NOMO-1 treated with DMSO at 0.1 percent for 48 hours (cell line): ENCODE measurements at regions not wholly inside any gene's neighbourhood (a gene's known extent, or its start where the extent isn't known, plus 50 kb on each side); places are given as distances from the start of the nearest gene placed in this dataset.
"Not testable (repeated sequence)": the region's sequence is repeated elsewhere in the genome, so short reads cannot be mapped to it uniquely, and the experiment has no call there.

Source experiments
- DNase-seq: peaks from one replicate; lab custom pipeline; 2025; ENCODE audit not compliant: unreplicated experiment; lab: John Stamatoyannopoulos, UW

DNA sequence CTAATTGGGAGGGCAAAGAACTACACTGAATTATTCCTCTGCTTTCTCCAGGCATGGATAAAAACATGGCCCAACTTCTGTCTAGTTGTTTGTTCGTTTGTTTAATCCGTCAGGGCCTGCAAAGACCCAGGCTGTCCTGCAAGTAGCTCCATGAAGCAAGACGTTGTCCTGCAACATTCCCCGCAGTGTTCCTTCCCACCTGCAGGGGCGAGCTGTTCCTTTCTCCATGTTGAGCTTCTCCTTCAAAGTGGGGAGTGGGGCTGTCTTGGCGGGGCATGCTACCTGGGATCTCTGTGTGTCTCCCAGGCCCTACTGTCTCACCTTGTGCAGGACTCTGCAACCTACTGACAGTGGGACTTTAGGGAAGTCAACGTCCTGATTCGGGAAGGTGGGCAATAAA, 264.0 kb upstream of the SMIM21 start:
- DNase-seq, result no peak

DNA sequence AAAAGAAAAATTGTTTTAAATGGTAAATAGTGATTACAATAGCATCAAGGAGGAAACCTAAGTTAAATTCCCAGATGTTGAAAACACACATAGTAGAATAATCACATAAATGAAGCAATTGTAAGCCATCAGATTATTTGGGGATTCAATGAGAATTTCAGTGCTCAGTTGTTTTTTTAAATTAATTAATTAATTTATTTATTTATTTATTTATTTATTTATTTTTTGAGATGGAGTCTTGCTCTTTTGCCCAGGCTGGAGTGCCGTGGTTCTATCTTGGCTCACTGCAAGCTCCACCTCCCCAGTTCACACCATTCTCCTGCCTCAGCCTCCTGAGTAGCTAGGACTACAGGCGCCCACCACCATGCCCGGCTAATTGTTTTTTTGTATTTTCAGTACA, 262.8 kb upstream of the SMIM21 start:
- not testable (repeated sequence) for DNase-seq

DNA sequence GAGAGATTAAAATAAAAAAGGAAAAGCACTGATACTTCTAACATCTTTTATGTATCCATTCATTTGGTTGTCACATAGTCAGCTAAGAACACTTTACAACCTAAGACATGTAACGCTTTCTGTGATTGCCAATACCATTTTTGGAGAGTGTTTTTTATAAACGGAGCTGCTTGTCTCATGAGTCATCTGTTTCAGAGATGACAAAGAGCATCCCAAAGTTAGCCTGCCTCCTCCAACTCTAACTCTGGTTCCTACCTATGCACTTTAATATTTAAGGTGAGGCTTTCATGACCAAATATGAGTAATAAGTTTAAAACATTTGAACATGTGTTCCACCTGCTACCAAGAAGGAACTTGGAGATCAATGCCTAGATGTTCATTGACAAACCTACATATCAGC, 260.1 kb upstream of the SMIM21 start:
- no peak for DNase-seq

DNA sequence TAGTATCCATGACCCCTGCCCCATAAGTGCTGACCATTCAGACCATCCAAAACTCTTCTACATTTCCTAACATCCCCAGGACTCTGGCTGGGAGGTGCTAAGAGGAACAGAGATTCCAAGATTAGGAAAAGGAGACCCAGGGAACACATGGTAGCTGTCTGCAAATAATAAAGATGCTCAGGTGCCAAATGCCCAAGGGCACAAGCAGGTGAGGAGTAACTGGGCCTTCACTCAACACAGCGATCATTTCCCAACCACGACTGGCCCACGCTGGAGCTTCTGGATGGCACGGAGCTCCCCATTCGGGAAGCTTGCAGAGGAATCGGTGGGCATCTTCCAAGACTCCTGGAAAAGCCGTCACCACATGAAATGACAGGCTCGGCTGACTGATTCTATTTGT, 255.9 kb upstream of the SMIM21 start:
- no peak for DNase-seq

DNA sequence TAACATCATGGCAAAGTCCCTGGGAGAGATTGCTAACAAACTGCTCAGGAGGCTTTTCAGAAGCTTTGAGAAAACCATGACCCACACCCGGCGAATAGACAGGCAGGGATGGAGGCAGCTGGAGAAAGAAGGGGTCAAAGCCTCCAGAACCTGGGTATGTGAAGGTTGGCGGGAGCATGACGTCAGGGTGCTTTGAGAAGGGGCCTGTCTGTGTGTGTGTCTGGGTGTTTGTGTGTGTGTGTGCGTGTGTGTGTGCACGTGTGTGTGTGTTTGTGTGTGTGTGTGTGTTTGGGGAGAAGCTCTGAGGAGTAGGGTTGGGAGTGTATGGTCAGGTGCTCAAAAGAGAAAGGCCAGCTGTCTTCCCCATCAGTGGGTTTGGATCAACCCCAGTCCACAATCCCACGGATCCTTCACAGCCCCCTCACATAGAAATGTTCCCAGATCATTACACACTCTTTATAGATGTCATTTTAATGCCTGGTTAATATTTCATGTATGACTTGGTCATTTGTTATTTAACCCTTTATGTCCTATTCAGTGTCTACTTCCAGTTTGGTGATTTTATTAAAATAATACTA, 254.1 kb upstream of the SMIM21 start:
- DNase-seq, result no peak

DNA sequence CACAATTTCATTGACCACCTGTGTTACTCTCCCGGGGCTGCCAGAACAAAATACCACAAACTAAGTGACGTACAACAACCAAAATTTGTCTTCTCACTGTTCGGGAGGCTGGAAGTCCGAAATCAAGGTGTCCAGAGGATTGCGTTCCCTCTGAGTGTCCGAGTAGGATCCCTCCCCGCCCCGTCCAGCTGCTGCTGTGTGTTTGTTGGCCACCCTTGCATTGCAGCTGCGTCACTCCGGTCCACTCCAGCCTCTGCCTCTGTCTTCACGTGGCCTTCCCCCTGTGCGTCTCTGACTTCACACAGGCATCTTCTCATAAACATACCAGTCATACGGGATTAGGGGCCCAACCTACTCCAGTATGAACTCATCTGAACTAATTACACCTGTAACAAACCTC, 251.8 kb upstream of the SMIM21 start:
- DNase-seq, result no peak

DNA sequence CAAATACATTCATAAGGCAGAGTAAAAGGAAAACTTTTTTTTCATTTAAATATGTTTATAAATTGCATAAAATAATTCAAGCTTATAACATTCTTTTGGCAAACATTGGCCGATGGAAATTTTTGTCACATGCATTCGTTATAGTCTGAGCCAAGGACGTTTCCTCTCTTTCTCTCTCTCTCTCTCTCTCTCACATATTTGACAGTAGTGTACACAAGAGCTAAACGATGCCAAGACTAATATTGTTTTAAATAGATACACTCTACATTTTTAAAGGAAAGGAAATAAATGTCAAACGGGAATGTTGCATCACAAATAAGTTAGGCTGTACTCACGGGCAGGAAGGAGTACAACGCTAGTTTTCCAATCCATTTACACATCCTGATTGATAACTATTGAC, 251.1 kb upstream of the SMIM21 start:
- DNase-seq, result no peak

DNA sequence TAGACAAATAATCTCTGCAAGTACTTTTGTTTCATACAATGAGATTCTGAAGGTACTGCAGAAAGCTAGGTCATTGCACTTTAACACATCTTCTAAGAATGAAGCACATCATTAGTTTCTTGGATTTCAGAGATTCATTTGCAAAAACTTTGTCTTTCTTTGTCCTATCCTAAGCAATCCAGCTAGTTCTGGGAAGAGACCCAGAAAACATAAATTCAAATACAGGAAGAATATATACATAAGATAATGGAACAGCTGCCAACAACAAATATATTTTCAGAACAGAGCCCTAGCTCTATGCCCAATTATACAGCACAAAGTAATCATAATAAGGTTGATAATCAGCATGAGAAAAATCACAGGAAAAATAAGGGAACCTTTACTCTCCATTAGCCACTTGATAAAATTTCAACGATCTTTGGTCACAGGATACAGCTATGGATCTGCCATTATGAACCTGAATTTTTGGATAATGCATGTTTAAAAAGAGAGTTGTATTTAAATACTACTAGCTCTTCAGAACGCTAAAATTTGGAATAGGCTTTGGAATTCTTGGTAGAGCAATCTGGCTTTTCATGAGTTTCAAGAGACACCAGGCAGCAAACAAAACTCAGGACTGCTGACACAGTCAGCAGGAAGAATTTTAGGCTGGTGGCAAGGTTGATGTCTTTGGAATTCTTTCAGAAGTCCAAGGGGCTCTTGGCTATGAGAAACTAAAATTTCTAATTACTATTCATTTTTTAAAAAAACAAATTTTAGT, 250.4 kb upstream of the SMIM21 start:
- no peak for DNase-seq

DNA sequence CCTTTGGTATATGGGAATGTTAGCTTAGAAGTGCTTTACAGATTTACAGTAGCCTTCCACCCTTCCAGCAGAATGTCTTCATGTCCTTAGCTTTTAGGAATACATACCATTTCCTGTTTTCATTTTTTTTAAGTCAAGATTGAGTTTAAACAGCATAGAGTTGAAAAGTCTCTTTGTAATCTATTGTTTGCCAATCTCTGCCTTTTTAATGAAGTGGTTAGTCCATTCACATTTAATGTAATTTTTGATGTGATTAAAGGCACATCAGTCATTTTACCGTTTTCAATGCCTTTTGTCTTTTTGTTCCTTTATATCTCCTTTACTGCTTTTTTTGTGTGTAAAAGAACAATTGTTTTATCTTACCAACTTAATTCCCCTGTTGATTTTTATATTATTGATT, 233.4 kb upstream of the SMIM21 start:
- no peak for DNase-seq

DNA sequence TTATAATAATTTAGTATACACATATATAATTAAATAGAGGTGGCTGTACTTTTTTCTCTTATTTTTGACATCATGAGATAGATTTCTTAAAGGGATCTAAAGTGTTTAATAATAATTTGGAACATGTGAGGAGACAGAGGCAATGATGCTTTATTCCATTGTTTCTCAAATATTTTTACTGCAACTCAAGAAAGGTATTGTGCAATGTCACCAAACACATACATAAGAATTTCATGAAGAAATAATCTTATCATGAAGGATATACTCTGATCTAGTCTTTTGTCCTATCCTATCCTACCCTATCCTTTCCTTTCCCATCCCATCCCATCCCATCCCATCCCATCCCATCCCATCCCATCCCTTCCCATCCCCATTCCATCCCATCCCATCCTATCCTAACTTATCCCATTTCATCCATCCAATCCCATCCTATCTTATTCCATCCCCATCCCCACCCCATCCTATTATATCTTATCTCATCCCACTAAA, 232.1 kb upstream of the SMIM21 start:
- DNase-seq, result no peak

DNA sequence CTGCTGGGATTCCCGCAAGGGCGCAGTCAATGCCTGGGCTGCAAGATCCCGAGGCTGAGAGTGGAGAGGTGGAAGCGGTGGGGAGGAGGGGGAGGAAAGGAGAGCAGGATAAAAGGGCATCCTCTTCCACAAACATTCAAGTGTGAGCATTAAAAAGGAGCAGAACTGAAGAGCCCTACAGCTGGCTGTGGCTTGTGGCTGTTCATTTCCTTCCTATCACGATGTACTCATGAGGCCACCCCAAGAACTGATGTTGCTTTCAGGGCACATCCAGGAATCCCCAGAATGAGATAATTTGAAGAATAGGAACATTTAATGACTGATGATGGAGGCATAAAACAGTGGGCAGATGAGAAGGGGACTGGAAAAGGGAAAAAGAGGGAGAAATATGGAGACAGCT, 230.8 kb upstream of the SMIM21 start:
- DNase-seq, result no peak

DNA sequence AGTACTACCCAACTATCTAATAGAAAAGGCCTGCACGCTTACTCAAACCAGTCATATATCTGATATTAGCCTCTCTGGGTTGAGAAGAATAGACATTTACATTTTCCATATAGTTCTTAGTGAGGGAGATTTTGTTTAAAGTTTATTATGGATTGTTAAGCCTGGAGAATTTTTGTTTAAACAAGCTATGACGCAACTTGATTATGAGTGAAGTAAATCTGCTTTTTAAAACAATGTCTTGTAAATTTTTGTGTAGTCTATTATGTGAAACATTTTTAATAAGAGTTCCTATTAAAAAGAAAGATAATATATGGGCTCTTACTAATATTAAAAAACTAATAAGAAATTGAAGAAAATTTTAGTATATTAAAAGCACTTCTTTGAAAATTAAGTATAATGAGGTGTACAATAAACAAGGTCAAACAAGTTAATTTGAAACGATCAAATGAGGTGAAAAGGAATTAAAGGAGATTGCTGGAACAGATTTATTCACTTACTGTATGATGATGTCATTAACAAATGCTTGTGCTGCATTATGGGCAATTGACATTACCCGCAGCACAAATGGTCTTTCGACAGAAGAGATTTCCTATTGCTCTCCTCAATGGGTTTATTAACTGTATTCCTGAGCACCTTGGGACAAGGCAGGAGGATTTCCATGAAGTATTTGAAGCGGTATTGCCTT, 229.2 kb upstream of the SMIM21 start:
- DNase-seq, result no peak

DNA sequence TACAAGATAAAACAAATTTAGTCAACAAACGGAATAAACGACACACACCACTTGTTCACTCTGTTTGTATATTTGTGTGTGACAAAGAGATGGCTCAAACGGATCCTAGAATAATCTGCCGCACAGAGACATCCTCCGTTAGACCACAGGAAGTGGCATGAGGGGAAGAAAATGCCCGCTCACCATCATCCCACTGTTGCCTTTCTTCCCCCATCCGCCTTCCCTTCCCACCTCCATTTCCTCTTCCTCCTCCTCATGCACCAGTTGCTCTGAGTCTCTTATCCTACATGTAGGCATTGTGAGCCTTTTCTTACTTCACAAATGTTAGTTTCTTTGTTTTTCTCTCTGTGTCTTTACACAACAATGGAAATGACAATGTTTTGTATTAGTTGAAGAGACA, 228.5 kb upstream of the SMIM21 start:
- no peak for DNase-seq

DNA sequence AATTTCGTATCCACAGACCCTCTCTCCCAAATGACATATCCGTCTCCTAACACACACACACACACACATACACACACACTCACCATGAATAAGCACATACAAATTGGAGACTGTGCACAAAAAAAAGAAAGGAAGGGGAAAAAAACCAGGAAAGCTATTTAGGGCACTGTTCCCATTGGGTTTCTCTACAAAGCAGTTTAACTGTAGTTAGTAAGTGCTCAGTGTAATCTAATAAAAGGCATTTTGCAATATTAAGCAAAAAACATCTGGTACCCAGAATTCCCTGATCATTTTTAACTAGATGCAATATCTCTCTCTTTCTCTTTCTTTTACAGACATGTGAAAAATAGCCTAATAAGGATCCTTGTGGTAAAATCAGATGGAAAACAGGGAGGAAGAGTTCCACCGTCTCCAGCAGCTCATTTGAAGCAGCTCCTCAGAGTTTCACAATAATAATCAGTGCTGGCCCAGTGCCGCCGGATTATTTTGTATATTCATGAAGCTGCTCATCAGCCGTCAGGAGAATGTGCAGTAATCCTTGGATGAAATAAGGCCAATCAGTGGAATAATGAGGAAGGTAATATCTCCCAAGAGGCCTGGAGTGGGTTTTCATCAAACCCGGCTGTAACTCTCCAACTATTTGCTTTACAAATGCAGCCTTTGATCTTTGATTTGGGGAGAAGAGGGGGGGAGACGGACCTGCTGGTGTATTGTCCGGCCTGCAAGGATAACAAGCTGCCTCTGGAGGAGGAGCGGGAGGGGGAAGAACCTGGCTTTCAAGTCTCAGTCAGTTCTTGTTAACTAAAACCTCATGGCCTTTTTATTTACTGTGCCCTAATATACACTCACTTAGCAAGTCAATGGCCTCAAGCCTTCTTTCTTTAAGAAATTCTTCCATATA, 227.6 kb upstream of the SMIM21 start:
- no peak for DNase-seq

DNA sequence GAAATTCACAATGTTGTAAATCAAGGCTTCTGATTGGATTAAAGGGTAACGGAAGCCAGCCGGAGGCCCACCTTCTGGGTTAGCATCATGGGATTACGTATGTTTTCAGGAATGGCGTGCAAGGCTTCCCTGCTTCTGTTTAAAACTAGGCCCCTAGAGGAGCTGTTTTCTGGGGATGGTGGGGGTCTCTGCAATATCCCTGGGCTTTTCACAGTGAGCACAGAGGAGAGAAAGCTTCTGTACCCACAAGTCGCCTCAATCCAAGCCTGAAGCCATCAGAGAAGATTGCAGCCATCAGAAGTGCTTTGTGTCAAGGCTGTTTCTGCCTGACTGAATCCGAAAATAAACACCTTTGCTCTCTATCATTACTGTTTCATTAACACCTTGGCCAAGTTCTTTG, 226.9 kb upstream of the SMIM21 start:
- no peak for DNase-seq

DNA sequence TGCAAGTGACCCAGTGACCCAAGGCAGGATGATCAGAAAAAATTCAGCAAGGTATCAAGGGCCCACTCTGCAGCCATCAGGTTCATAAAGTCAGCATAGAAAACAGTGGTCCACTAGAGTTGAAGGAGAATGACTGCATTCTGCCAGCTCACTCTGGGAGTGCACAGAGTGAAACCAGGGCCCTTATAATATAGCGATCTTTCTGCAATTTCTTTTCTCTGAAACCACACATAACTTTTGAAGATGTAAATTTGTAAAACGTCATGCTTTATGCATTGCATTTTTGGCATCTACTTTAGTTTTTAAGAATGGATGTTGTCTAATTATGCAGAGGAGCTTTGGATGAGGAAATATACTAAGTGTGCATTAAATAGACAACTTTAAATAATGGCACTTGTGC, 225.0 kb upstream of the SMIM21 start:
- DNase-seq, result no peak

DNA sequence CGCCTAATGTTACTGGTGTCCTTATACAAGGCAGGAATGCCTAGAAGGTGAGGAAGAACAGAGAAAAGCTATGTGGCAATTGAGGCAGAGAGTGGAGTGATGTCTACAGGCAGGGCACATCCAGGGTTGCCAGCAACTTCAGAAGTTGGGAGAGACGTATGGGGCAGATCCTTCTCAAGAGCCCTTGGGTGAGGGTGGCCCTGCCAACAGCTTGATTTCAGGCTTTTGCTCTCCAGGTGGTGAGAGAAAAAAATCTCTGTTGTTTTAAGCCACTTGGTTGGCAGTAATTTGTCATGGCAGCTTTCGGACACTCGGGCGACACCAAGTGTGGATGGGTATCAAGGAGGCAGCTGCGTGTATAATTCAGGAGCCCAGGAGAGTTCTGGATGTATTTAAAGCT, 217.4 kb upstream of the SMIM21 start:
- no peak for DNase-seq

DNA sequence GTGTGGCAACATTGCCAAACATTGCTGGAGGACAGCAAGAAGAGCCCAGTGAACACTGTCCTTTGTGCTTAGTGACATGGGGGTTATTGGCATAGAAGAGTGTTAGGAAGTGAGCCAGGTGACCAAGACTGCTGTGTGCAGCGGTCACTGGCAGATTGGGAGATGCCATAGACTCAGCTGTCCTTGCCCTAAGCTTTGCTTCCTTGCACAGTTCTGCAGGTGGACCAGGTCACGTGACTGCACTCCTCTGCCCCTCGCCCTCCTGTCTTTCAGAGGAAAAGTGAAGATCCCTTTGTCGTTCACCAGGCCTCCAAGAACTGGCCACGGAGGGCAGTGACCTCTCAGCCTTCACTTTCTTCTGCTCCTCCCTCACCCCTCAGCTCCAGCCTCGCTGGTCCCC, 215.6 kb upstream of the SMIM21 start:
- DNase-seq, result no peak

DNA sequence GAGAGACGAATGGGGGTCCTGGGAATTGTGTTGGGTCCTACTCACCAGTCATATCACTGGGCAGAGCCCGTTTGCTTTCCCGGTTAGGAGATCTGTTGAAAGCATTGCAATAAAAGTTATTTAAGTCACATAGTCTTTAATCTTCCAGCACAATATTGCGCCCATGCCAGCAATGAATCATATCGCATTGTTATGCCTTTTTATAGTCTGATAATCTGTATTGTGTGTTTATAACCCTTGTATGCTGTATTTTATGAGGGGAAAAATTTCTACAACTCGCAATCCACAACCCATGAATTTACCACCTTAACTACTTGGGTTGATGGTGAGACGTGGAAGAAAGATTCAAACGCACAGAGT, 211.9 kb upstream of the SMIM21 start:
- no peak for DNase-seq

DNA sequence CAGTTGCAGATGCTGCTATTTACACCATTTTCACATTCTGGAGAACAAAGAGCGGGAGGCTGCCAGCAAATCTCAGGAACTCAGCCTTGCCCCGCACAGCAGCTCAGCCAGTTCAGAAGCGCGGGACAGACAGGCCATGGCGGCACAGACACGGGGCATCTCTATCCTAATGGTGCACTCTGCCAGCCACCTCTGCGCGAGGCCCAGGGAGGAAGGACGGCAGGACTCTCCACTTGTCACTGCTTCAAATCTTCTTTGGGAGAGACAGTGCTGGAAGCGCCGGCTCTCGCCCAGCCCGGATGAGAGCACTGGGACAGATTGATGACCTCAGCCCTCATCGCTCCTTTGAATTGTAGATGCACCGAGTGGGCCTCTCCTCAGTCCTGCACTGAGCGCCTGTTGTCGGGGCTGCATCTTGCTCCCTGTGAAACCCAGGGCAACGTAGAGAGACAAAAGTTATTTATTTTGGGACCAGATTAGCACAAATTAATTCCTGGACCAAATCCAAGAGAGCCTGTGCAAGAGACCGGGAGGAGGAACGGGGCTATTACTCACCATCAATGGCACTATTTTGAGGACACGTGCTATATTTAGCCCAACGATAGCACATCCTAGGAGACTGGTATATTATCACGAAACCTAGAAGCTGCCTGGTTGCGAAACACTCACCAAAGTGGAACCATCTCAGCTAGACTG, 211.4 kb upstream of the SMIM21 start:
- DNase-seq, result no peak

DNA sequence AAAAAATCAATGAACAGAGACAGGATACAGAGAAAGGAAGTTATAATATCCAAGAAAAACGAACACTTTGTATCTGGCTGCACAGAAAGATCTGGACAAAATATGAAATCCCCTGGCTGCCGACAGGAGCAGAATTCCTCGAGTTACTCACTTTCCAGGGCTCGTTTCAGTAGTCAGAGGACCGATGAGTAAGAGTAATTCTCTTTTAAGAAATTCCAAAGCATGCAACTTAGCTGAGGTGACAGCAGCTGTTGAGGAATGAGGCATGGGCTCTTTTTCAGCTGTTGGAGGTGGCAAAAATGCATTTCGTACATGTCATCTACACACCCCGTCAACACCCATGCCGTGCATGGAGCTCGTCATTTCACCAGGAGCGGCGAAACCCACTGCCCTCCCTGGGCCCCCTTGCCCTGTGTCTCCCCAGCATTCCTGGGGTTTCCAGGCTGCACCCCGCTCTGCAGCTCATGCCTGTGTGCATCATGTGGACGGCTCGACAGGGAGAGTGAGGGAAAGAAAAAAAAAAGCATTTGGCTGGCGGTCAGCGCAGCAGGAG, 210.8 kb upstream of the SMIM21 start:
- no peak for DNase-seq
